Lower leg skin (tissue), 4 donors: ENCODE measurements at regions not wholly inside any gene's neighbourhood (a gene's known extent, or its start where the extent isn't known, plus 50 kb on each side); places are given as distances from the start of the nearest gene placed in this dataset.

Source experiments
- DNase-seq, 2 donors: peaks; one replicate each; pipeline ENCODE4 v3.0.0-alpha.2; 2019; ENCODE audit warnings: low spot score in 2 of 2
- H3K4me3 ChIP-seq: fragments of 200-600 bp; sonication (generic); 2 replicates; pipeline ENCODE4 v1.5.1; 2017; ENCODE audit warnings: mild to moderate bottlenecking, low read depth; ENCODE audit not compliant: poor library complexity, severe bottlenecking
- CTCF ChIP-seq, 3 donors: fragments of 450-650 bp; IDR thresholded peaks; one replicate each; pipeline ENCODE4 v1.5.1; 2016; ENCODE audit warnings: antibody characterized with exemption in 3 of 3, mild to moderate bottlenecking in 3 of 3, moderate library complexity in 2 of 3
- POLR2A ChIP-seq, 2 donors: fragments of 450-650 bp; IDR thresholded peaks; one replicate each; pipeline ENCODE4 v1.6.1; 2016 to 2017; ENCODE audit warnings: antibody characterized with exemption in 2 of 2, mild to moderate bottlenecking in 1 of 2, moderate library complexity in 1 of 2
- WGBS, 2 donors: methylation state at CpG; one replicate each; pipeline ENCODE4 v1.1.5; 2018; 5-methylcytosine and 5-hydroxymethylcytosine counted together
- intact Hi-C: fragments of 100-400 bp; cut with DNase I; formaldehyde crosslinking; loops from one replicate; pipeline ENCODE4 v1.15.0; 2023; ENCODE audit warnings: low total_unique reads

GRCh38 chr4:138105331-138105730 is 136.8 kb downstream of the SLC7A11 start:
- H3K4me3 ChIP-seq, result no peak overlapping the region
- no peak for TF ChIP-seq POLR2A (IDR thresholded peaks at IDR 0.05)
- TF ChIP-seq CTCF (IDR thresholded peaks at IDR 0.05), result no peak
- intact Hi-C loops, result no loop called here
- 93 to 94% methylated on average over 4 of the region's 4 CpGs for WGBS, 2 donors
- no peak for DNase-seq

GRCh38 chr4:138104284-138104680 is 137.9 kb downstream of the SLC7A11 start:
- intact Hi-C loops, result no loop called here
- no peak for TF ChIP-seq POLR2A (IDR thresholded peaks at IDR 0.05)
- no peak for TF ChIP-seq CTCF (IDR thresholded peaks at IDR 0.05)
- WGBS, 2 donors, result 71 to 75% methylated on average over 6 of the region's 6 CpGs
- no peak for DNase-seq
- no peak overlapping the region for H3K4me3 ChIP-seq

DNA sequence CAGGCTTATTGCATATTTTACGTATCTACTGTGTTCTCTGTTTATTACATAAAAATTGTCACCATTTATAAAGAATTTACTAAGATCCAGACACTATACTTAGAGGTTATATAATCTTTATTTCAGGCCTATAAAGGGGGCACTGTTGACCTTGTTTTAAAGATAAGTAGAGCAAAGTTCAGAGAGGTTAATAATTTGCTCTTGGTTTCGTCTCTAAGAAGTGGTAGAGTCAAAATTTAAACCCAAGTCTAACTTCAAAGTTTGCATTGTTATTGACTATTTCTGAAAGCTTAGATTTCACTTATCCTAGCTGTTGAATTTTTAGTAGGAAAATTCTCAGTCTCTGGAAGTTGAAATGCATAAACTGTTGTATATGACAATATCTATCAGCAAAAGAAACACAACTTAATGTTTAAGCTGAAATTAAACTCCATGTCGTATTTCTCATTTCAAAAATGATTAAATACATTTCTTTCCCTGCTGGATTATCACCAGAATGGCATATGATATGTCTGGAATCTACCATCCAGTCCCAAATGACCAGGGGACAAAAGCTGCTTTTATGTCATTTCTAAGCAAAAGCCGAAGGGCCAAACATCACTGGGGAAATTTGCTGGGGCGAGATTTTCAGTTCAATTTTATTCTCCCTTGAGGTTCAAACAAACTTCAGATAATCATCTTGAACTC is 138.4 kb downstream of the SLC7A11 start:
- TF ChIP-seq CTCF (IDR thresholded peaks at IDR 0.05) (no peak), POLR2A (IDR thresholded peaks at IDR 0.05) (no peak)
- 84 to 85% methylated on average over 5 of the region's 5 CpGs for WGBS, 2 donors
- no peak overlapping the region for H3K4me3 ChIP-seq
- intact Hi-C loops, result no loop called here
- no peak for DNase-seq

GRCh38 chr4:138099385-138099784 is 142.8 kb downstream of the SLC7A11 start:
- TF ChIP-seq POLR2A (IDR thresholded peaks at IDR 0.05) (no peak), CTCF (IDR thresholded peaks at IDR 0.05) (no peak)
- no peak overlapping the region for H3K4me3 ChIP-seq
- intact Hi-C loops, result no loop called here
- no peak for DNase-seq
- WGBS, 2 donors, result 59 to 64% methylated on average over 3 of the region's 3 CpGs

DNA sequence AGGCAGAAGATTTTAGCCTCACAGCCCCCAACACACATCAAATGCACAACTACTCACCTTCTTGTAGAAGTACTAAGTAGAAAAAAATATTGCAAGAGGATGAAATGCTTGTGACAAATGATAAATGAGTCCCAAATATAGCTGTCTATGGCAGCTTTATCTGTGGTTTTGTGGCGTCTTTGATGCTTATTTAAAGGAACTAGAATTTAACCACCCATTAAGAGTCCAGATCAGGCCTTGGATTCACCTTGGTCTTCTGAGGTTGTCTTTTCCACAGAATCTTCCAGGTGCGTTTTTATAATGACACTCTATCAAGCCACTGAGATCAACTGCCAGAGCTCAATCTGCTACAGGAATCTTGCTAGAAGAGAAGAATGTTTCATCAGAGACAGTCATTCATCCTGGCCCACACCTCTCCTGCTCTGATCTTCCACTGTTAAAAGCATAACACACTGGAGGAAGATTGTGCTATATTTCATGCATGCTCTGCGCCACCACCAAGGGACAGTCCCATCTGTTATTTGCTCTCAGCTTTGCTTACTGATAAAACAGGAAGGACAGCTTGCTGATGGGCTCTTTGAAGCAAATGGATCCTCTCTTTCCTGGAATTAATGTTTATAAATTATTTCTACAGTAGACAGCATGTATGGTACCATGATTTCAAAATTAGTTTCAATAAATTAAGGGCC is 144.1 kb downstream of the SLC7A11 start:
- H3K4me3 ChIP-seq, result no peak overlapping the region
- TF ChIP-seq CTCF (IDR thresholded peaks at IDR 0.05) (no peak), POLR2A (IDR thresholded peaks at IDR 0.05) (no peak)
- 68 to 73% methylated on average over 3 of the region's 3 CpGs for WGBS, 2 donors
- intact Hi-C loops, result no loop called here
- DNase-seq, result no peak
